ENCODE measurements at regions not wholly inside any gene's neighbourhood (a gene's known extent, or its start where the extent isn't known, plus 50 kb on each side); places are given as distances from the start of the nearest gene placed in this dataset.

- Histone ChIP-seq H3K4me2 (ENCODE audit: insufficient read depth, low read length) (no peak overlapping the region), H3K79me2 (ENCODE audit: insufficient read depth, low read length) (no peaks in the 10 kb centered on the region), H3K27ac (ENCODE audit: low read depth, low read length) (no peak overlapping the region), H3K4me1 (ENCODE audit: insufficient read depth, low read length) (no peaks in the 10 kb centered on the region), H2AFZ (ENCODE audit: low read length) (no peak overlapping the region), H3K27me3 (ENCODE audit: insufficient read depth, low read length) (no peaks in the 10 kb centered on the region), H3K9me3 (ENCODE audit: low read depth, low read length) (no peaks in the 10 kb centered on the region), H3K4me3 (ENCODE audit: insufficient read depth, low read length) (no peak overlapping the region), H3K36me3 (ENCODE audit: insufficient read depth, low read length) (no peaks in the 10 kb centered on the region), H4K20me1 (ENCODE audit: insufficient read depth, low read length) (no peaks in the 10 kb centered on the region)
- TF ChIP-seq, protein P1, sequence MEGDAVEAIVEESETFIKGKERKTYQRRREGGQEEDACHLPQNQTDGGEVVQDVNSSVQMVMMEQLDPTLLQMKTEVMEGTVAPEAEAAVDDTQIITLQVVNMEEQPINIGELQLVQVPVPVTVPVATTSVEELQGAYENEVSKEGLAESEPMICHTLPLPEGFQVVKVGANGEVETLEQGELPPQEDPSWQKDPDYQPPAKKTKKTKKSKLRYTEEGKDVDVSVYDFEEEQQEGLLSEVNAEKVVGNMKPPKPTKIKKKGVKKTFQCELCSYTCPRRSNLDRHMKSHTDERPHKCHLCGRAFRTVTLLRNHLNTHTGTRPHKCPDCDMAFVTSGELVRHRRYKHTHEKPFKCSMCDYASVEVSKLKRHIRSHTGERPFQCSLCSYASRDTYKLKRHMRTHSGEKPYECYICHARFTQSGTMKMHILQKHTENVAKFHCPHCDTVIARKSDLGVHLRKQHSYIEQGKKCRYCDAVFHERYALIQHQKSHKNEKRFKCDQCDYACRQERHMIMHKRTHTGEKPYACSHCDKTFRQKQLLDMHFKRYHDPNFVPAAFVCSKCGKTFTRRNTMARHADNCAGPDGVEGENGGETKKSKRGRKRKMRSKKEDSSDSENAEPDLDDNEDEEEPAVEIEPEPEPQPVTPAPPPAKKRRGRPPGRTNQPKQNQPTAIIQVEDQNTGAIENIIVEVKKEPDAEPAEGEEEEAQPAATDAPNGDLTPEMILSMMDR (IDR thresholded peaks at IDR 0.05; ENCODE audit: extremely low read depth, low read depth, low read length), result no peak
- DNase-seq (ENCODE audit: insufficient read length, low spot score, missing footprints), result no peak
Measured at GRCh38 chr3:144189044-144189443, 217.4 kb downstream of the DIPK2A start.

DNA sequence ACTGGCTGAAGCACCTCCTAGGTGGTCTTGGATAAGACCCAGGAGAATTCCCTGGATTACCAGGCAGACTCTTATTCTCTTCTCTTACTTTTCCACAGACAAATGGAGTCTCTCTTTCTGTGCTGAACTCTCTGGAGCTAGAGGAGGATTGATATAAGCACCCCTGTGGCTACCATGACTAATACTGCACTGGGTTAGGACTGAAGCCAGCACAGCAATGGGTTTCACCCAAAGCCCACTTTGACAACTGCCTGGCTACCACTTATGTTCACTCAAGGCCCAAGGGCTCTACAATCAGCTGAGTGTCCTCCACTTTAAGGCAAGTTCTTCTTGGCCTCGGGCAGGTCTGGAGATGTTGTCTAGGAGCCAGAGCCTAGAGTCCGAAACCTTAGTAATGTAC is 225.5 kb downstream of the DIPK2A start:
- peak; percentile 5 for DNase-seq (ENCODE audit: insufficient read length, low spot score, missing footprints)
- Histone ChIP-seq H3K36me3 (ENCODE audit: insufficient read depth, low read length) (no peaks in the 10 kb centered on the region), H3K27ac (ENCODE audit: low read depth, low read length) (no peak overlapping the region), H3K9me3 (ENCODE audit: low read depth, low read length) (no peaks in the 10 kb centered on the region), H3K4me1 (ENCODE audit: insufficient read depth, low read length) (no peaks in the 10 kb centered on the region), H3K4me3 (ENCODE audit: insufficient read depth, low read length) (no peak overlapping the region), H2AFZ (ENCODE audit: low read length) (no peak overlapping the region), H4K20me1 (ENCODE audit: insufficient read depth, low read length) (no peaks in the 10 kb centered on the region), H3K4me2 (ENCODE audit: insufficient read depth, low read length) (no peak overlapping the region), H3K27me3 (ENCODE audit: insufficient read depth, low read length) (no peaks in the 10 kb centered on the region), H3K79me2 (ENCODE audit: insufficient read depth, low read length) (no peaks in the 10 kb centered on the region)
- TF ChIP-seq, protein P1 (IDR thresholded peaks at IDR 0.05; ENCODE audit: extremely low read depth, low read depth, low read length), result no peak

DNA sequence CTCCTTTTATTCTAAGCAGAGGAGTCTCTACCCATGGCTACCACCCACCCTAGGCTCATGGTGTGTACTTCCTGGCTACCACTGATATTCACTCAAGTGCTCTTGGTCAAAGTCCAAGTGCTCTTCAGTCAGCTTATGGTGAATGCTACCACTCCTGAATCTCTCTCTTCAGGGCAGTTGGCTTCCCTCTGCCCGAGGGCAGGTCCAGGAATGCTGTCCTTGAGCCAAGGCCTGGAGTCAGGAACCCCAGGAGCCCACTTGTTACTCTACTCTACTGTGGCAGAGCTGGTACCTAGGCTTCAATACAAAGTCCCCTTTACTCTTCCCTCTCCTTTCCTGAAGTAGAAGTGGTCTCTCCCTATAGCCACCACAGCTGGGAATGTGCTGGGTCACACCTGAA is 226.0 kb downstream of the DIPK2A start:
- no peak overlapping the region for H3K4me3 ChIP-seq (ENCODE audit: insufficient read depth, low read length)
- no peaks in the 10 kb centered on the region for H3K79me2 ChIP-seq (ENCODE audit: insufficient read depth, low read length)
- no peak overlapping the region for H3K27ac ChIP-seq (ENCODE audit: low read depth, low read length)
- H3K9me3 ChIP-seq (ENCODE audit: low read depth, low read length), result no peaks in the 10 kb centered on the region
- H3K27me3 ChIP-seq (ENCODE audit: insufficient read depth, low read length), result no peaks in the 10 kb centered on the region
- no peak for DNase-seq (ENCODE audit: insufficient read length, low spot score, missing footprints)
- H3K4me1 ChIP-seq (ENCODE audit: insufficient read depth, low read length), result no peaks in the 10 kb centered on the region
- no peaks in the 10 kb centered on the region for H4K20me1 ChIP-seq (ENCODE audit: insufficient read depth, low read length)
- no peaks in the 10 kb centered on the region for H3K36me3 ChIP-seq (ENCODE audit: insufficient read depth, low read length)
- TF ChIP-seq, protein P1 (IDR thresholded peaks at IDR 0.05; ENCODE audit: extremely low read depth, low read depth, low read length), result no peak
- no peak overlapping the region for H2AFZ ChIP-seq (ENCODE audit: low read length)
- no peak overlapping the region for H3K4me2 ChIP-seq (ENCODE audit: insufficient read depth, low read length)

DNA sequence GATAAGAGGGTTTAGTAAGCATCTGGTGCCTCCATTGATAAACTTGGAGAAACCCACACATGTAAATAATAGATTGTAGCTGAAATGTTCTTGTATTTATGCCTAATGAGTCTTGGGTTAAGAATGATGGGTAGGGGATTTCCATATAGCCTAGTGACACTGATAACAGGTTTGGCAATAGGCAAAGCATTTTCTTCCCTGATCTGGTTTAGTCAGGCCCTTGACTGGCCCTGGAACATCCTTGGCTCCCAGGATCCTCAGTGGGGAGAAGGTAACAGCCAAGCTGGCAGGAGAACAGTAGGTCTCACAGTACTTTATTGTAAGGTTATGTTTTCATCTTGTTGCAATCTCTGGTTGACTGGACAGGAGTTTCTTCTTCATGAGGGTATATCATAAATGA is 228.4 kb downstream of the DIPK2A start:
- DNase-seq (ENCODE audit: insufficient read length, low spot score, missing footprints), result no peak
- Histone ChIP-seq H3K4me1 (ENCODE audit: insufficient read depth, low read length) (no peaks in the 10 kb centered on the region), H3K36me3 (ENCODE audit: insufficient read depth, low read length) (no peaks in the 10 kb centered on the region), H3K4me3 (ENCODE audit: insufficient read depth, low read length) (no peak overlapping the region), H3K4me2 (ENCODE audit: insufficient read depth, low read length) (no peak overlapping the region), H3K27me3 (ENCODE audit: insufficient read depth, low read length) (no peaks in the 10 kb centered on the region), H2AFZ (ENCODE audit: low read length) (no peak overlapping the region), H3K9me3 (ENCODE audit: low read depth, low read length) (no peaks in the 10 kb centered on the region), H3K79me2 (ENCODE audit: insufficient read depth, low read length) (no peaks in the 10 kb centered on the region), H3K27ac (ENCODE audit: low read depth, low read length) (no peak overlapping the region), H4K20me1 (ENCODE audit: insufficient read depth, low read length) (no peaks in the 10 kb centered on the region)
- TF ChIP-seq, protein P1 (IDR thresholded peaks at IDR 0.05; ENCODE audit: extremely low read depth, low read depth, low read length), result no peak

All from osteoblast (primary cell).